OCI-M1 (cell line): ENCODE measurements at regions not wholly inside any gene's neighbourhood (a gene's known extent, or its start where the extent isn't known, plus 50 kb on each side); places are given as distances from the start of the nearest gene placed in this dataset.
"Not testable (repeated sequence)": the region's sequence is repeated elsewhere in the genome, so short reads cannot be mapped to it uniquely, and the experiment has no call there.

Experiments used
- DNase-seq: peaks from one replicate; lab custom pipeline; 2025; lab: John Stamatoyannopoulos, UW

- no peak for DNase-seq
Observed at GRCh38 chr2:138272524-138273195, 228.9 kb upstream of the SPOPL start.

- not testable (repeated sequence) for DNase-seq
Observed at GRCh38 chr2:138273280-138273679, 228.3 kb upstream of the SPOPL start.

GRCh38 chr2:138274421-138275291, 226.9 kb upstream of the SPOPL start:
- peak; percentile 20 for DNase-seq

GRCh38 chr2:138275292-138275690, 226.3 kb upstream of the SPOPL start:
- DNase-seq, result no peak

GRCh38 chr2:138275881-138276280, 225.7 kb upstream of the SPOPL start:
- DNase-seq, result no peak

- DNase-seq, result no peak
Observed at GRCh38 chr2:138276339-138276738, 225.2 kb upstream of the SPOPL start.

GRCh38 chr2:138277062-138277461, 224.5 kb upstream of the SPOPL start:
- DNase-seq, result no peak

GRCh38 chr2:138279871-138280270, 221.7 kb upstream of the SPOPL start:
- no peak for DNase-seq

- DNase-seq, result no peak
Observed at GRCh38 chr2:138280999-138281695, 220.4 kb upstream of the SPOPL start.

- DNase-seq, result no peak
Observed at GRCh38 chr2:138282014-138282672, 219.4 kb upstream of the SPOPL start.

- no peak for DNase-seq
Observed at GRCh38 chr2:138291805-138292204, 209.8 kb upstream of the SPOPL start.

- no peak for DNase-seq
Observed at GRCh38 chr2:138293045-138293444, 208.5 kb upstream of the SPOPL start.

GRCh38 chr2:138293549-138293948, 208.0 kb upstream of the SPOPL start:
- no peak for DNase-seq

GRCh38 chr2:138294451-138294850, 207.1 kb upstream of the SPOPL start:
- DNase-seq, result no peak

GRCh38 chr2:138296365-138296764, 205.2 kb upstream of the SPOPL start:
- no peak for DNase-seq

GRCh38 chr2:138298120-138298814, 203.3 kb upstream of the SPOPL start:
- no peak for DNase-seq

- DNase-seq, result no peak
Observed at GRCh38 chr2:138298900-138299299, 202.7 kb upstream of the SPOPL start.

GRCh38 chr2:138306626-138307025, 194.9 kb upstream of the SPOPL start:
- no peak for DNase-seq

- no peak for DNase-seq
Observed at GRCh38 chr2:138307099-138307498, 194.5 kb upstream of the SPOPL start.

- DNase-seq, result no peak
Observed at GRCh38 chr2:138309760-138310159, 191.8 kb upstream of the SPOPL start.

- DNase-seq, result no peak
Observed at GRCh38 chr2:138312061-138312460, 189.5 kb upstream of the SPOPL start.

- DNase-seq, result not testable (repeated sequence)
Observed at GRCh38 chr2:138315619-138316018, 186.0 kb upstream of the SPOPL start.
